Thyroid gland (tissue), 4 donors: ENCODE measurements at regions not wholly inside any gene's neighbourhood (a gene's known extent, or its start where the extent isn't known, plus 50 kb on each side); places are given as distances from the start of the nearest gene placed in this dataset.

Experiments
- DNase-seq, 2 donors: peaks; one replicate each; pipeline ENCODE4 v3.0.0-alpha.2; 2019
- H3K27ac ChIP-seq, 3 donors: fragments of 200-600 bp; sonication (generic); 1 replicate in 2 of 3; 2 replicates in 1 of 3; pipeline ENCODE4 v1.5.1; 2016 to 2019; ENCODE audit warnings: mild to moderate bottlenecking in 1 of 3, moderate library complexity in 1 of 3
- H3K27me3 ChIP-seq: fragments of 200-600 bp; sonication (generic); one replicate; pipeline ENCODE4 v1.5.1; 2019
- H3K36me3 ChIP-seq, 2 donors: fragments of 200-600 bp; sonication (generic); one replicate each; pipeline ENCODE4 v1.5.1; 2016 to 2019
- H3K4me1 ChIP-seq, 2 donors: fragments of 200-600 bp; sonication (generic); one replicate each; pipeline ENCODE4 v1.5.1; 2017 to 2019
- H3K4me3 ChIP-seq, 3 donors: fragments of 200-600 bp; sonication (generic); replicated peaks in 1 of 3; 1 replicate in 2 of 3; 2 replicates in 1 of 3; pipeline ENCODE4 v1.5.1; 2016; ENCODE audit warnings: mild to moderate bottlenecking in 1 of 3
- H3K9me3 ChIP-seq: fragments of 200-600 bp; sonication (generic); one replicate; pipeline ENCODE4 v1.5.1; 2017
- CTCF ChIP-seq, 6 experiments: fragments of 200-600 bp in 3 of 6; fragments of 450-650 bp in 3 of 6; sonication (generic) in 3 of 6; IDR thresholded peaks; one replicate each; pipeline ENCODE4 v1.5.1; 2016 to 2019; ENCODE audit warnings: antibody characterized with exemption in 6 of 6, mild to moderate bottlenecking in 2 of 6, inconsistent platforms in 1 of 6, moderate library complexity in 1 of 6
- POLR2A ChIP-seq, 2 donors: fragments of 450-650 bp; IDR thresholded peaks; one replicate each; pipeline ENCODE4 v1.6.1; 2017; ENCODE audit warnings: antibody characterized with exemption in 2 of 2, mild to moderate bottlenecking in 2 of 2, moderate library complexity in 1 of 2
- WGBS, 2 donors: methylation state at CpG; one replicate each; pipeline ENCODE4 v1.1.5; 2017; 5-methylcytosine and 5-hydroxymethylcytosine counted together
- intact Hi-C: fragments of 100-400 bp; cut with DNase I; formaldehyde crosslinking; loops from one replicate; pipeline ENCODE4 v1.15.1; 2023

DNA sequence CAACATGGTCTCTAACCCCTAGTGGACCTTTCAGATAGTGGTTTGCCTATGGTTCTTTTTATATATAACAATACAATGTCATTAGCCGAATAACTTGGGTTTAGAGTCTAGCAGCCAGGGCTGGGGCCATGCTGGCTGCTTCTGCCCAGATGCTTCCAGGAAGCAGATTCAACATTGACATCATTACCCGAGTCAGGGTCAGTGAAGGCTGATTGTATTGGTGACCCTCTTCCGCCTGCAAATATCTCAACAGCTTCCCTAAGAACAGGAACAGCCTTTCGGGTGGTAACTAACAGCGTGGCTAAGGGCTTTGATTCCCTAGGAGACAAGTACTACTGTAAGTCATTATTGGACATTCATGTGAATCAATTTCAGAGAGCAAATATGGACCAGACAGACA is 476.4 kb downstream of the UQCRFS1 start:
- Histone ChIP-seq H3K27ac (no peak overlapping the region), H3K9me3 (no peaks in the 10 kb centered on the region), H3K4me3 (no peak overlapping the region), H3K27me3 (no peaks in the 10 kb centered on the region), H3K4me1 (peaks cover 0 to 7% of the 10 kb centered on the region in 2 donors), H3K36me3 (no peaks in the 10 kb centered on the region)
- intact Hi-C loops, result loop anchor here (5.0 kb wide), 1 partner anchor 141 kb away; no protein-coding TSS in a partner anchor
- 84 to 88% methylated on average over 5 of the region's 5 CpGs for WGBS, 2 donors
- TF ChIP-seq CTCF (IDR thresholded peaks at IDR 0.05) (no peak), POLR2A (IDR thresholded peaks at IDR 0.05) (no peak)
- no peak for DNase-seq

GRCh38 chr19:28731577-28731976 is 481.4 kb downstream of the UQCRFS1 start:
- TF ChIP-seq CTCF (IDR thresholded peaks at IDR 0.05) (no peak), POLR2A (IDR thresholded peaks at IDR 0.05) (no peak)
- 75 to 76% methylated on average over 4 of the region's 4 CpGs for WGBS, 2 donors
- Histone ChIP-seq H3K4me3 (no peak overlapping the region), H3K36me3 (no peaks in the 10 kb centered on the region), H3K9me3 (no peaks in the 10 kb centered on the region), H3K27ac (no peak overlapping the region), H3K4me1 (no peaks in the 10 kb centered on the region), H3K27me3 (peaks cover 4% of the 10 kb centered on the region)
- no peak for DNase-seq
- intact Hi-C loops, result no loop called here

- H3K4me1 ChIP-seq, result no peaks in the 10 kb centered on the region
- intact Hi-C loops, result no loop called here
- peaks cover 4% of the 10 kb centered on the region for H3K27me3 ChIP-seq
- no peak overlapping the region for H3K4me3 ChIP-seq
- H3K36me3 ChIP-seq, result no peaks in the 10 kb centered on the region
- TF ChIP-seq POLR2A (IDR thresholded peaks at IDR 0.05) (no peak), CTCF (IDR thresholded peaks at IDR 0.05) (no peak)
- 72 to 75% methylated on average over 3 of the region's 3 CpGs for whole genome bisulfite sequencing, 2 donors
- H3K27ac ChIP-seq, result no peak overlapping the region
- no peaks in the 10 kb centered on the region for H3K9me3 ChIP-seq
- DNase-seq, result no peak
Observed at GRCh38 chr19:28730791-28731512, 482.0 kb downstream of the UQCRFS1 start.

DNA sequence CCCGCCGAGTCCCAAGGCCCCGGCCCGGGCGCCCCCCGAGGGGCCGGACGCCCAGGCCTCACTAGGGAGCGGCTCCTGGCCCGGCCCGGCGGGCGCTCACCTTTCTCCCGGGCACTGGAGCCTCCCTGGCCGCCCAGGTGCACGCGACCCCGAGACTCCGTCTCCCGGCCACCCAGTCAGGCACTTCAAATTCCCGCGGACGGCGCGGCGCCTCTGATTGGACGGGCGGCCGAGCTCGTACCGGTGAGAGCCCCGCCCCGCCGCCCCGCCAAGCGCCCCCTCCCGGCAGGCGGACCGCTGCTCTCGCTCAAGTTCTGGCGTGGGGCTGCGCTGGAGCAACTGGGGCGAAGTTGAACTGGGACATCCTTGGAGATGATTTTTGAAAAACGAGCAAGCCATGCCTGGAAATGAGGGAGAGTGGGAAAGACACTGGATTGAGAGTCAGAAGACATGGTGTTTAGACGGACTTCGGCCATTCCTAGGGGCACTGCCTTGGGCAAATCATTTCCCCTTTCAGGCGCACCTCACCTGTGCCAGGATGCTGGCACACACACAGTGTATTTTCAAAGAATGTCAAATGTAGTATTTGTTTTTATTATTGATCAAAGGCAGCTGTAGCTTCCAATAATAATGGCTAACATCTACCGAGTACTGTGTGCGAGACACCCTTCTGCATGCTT is 485.3 kb downstream of the UQCRFS1 start:
- peak; percentile 26 to 35 for DNase-seq
- TF ChIP-seq POLR2A (IDR thresholded peaks at IDR 0.05), result no peak
- TF ChIP-seq CTCF (IDR thresholded peaks at IDR 0.05), result peak in 1 of 6 experiments; percentile 42
- Histone ChIP-seq H3K27ac (no peak overlapping the region), H3K27me3 (peaks cover 4% of the 10 kb centered on the region), H3K4me1 (no peaks in the 10 kb centered on the region), H3K4me3 (no peak overlapping the region), H3K9me3 (no peaks in the 10 kb centered on the region), H3K36me3 (no peaks in the 10 kb centered on the region)
- intact Hi-C loops, result no loop called here
- WGBS, 2 donors, result 37 to 60% methylated on average over 11 to 16 of the region's 49 CpGs
